GM20431 (cell line): ENCODE measurements at regions not wholly inside any gene's neighbourhood (a gene's known extent, or its start where the extent isn't known, plus 50 kb on each side); places are given as distances from the start of the nearest gene placed in this dataset.

Experiments
- in situ Hi-C: fragments of 300-500 bp; cut with MseI, MboI; formaldehyde crosslinking; loops from one replicate; pipeline ENCODE4 v1.15.0; 2020; ENCODE audit warnings: low sequenced_read_pairs; ENCODE audit not compliant: unreplicated experiment

- in situ Hi-C loops: no loop called here
Observed at GRCh38 chr12:125299840-125300239, 234.6 kb downstream of the AACS start.

- in situ Hi-C loops: no loop called here
Observed at GRCh38 chr12:125300249-125300648, 235.0 kb downstream of the AACS start.

GRCh38 chr12:125303337-125303736 lies 238.1 kb downstream of the AACS start:
- in situ Hi-C loops: no loop called here

GRCh38 chr12:125304029-125304428 lies 238.8 kb downstream of the AACS start:
- in situ Hi-C loops: no loop called here

GRCh38 chr12:125305231-125305630 lies 240.0 kb downstream of the AACS start:
- in situ Hi-C loops: no loop called here

GRCh38 chr12:125310461-125310860 lies 245.2 kb downstream of the AACS start:
- in situ Hi-C loops: no loop called here

- in situ Hi-C loops: no loop called here
Observed at GRCh38 chr12:125311050-125311449, 245.8 kb downstream of the AACS start.

- in situ Hi-C loops: no loop called here
Observed at GRCh38 chr12:125312471-125312870, 247.2 kb downstream of the AACS start.

- in situ Hi-C loops: no loop called here
Observed at GRCh38 chr12:125314051-125314755, 249.0 kb downstream of the AACS start.

GRCh38 chr12:125315771-125316170 lies 250.5 kb downstream of the AACS start:
- in situ Hi-C loops: no loop called here

- in situ Hi-C loops: no loop called here
Observed at GRCh38 chr12:125320177-125320576, 254.9 kb downstream of the AACS start.

GRCh38 chr12:125324861-125325490 lies 259.7 kb downstream of the AACS start:
- in situ Hi-C loops: no loop called here

GRCh38 chr12:125329239-125330102 lies 264.2 kb downstream of the AACS start:
- in situ Hi-C loops: no loop called here

GRCh38 chr12:125330645-125331341 lies 265.6 kb downstream of the AACS start:
- in situ Hi-C loops: no loop called here

GRCh38 chr12:125331342-125332052 lies 266.3 kb downstream of the AACS start:
- in situ Hi-C loops: no loop called here

GRCh38 chr12:125332900-125333299 lies 267.7 kb downstream of the AACS start:
- in situ Hi-C loops: no loop called here

GRCh38 chr12:125336246-125336645 lies 271.0 kb downstream of the AACS start:
- in situ Hi-C loops: no loop called here

- in situ Hi-C loops: no loop called here
Observed at GRCh38 chr12:125340791-125341190, 275.6 kb downstream of the AACS start.

GRCh38 chr12:125341422-125341821 lies 276.2 kb downstream of the AACS start:
- in situ Hi-C loops: no loop called here

GRCh38 chr12:125343649-125344048 lies 278.4 kb downstream of the AACS start:
- in situ Hi-C loops: no loop called here
